HUES6 (cell line): ENCODE measurements at regions not wholly inside any gene's neighbourhood (a gene's known extent, or its start where the extent isn't known, plus 50 kb on each side); places are given as distances from the start of the nearest gene placed in this dataset.

Source experiments
- H3K27ac ChIP-seq: 2 replicates; pipeline ENCODE4 v1.7.0; 2013; ENCODE audit warnings: low read depth, mild to moderate bottlenecking, low read length, inconsistent platforms
- H3K27me3 ChIP-seq: 2 replicates; pipeline ENCODE4 v1.6.1; 2013; ENCODE audit warnings: low read length; ENCODE audit not compliant: control insufficient read depth, insufficient read depth
- H3K36me3 ChIP-seq: 2 replicates; pipeline ENCODE4 v1.6.1; 2013; ENCODE audit warnings: low read length; ENCODE audit not compliant: control insufficient read depth, insufficient read depth
- H3K4me1 ChIP-seq: 2 replicates; pipeline ENCODE4 v1.6.1; 2013; ENCODE audit warnings: low read length; ENCODE audit not compliant: control insufficient read depth, insufficient read depth
- H3K4me3 ChIP-seq: 2 replicates; pipeline ENCODE4 v1.5.1; 2013; ENCODE audit warnings: low read depth, low read length
- H3K9ac ChIP-seq: one replicate; pipeline ENCODE4 v1.6.1; 2013; ENCODE audit warnings: mild to moderate bottlenecking, low read length
- H3K9me3 ChIP-seq: 2 replicates; pipeline ENCODE4 v1.6.1; 2013; ENCODE audit warnings: low read depth, low read length; ENCODE audit not compliant: control insufficient read depth, insufficient read depth

DNA sequence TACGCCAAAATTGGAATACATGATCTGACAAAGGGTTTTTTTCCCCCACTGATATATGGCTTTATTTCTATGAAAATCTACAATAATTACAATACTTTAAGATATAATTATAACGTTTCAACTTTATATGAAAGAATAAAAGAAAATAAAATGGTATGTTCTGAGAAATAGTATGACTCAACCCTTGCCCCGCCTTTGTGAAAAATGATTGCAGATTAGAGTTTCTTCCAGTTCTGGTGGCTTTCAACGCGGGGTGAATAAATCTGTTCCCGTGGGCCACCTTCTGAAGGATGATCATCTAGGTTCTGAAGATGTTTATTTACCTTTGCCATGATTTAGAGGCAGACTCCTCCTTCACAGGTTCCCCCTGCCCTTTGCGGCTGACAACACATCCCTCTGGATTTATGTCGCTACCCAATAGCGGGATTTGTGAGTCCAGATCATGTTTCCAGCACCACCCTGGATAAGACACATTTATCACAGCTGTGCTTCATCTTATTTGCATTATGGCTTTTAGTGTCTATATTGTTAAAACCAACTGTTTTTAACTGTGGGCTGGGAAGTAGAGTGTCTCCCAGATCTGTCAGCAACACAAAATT is 607.0 kb upstream of the KIRREL3 start:
- H3K36me3 ChIP-seq, result no peaks in the 10 kb centered on the region
- H3K27me3 ChIP-seq, result no peaks in the 10 kb centered on the region
- 0 out of 2 replicates have a peak, but pooled peaks cover 6% of the 10 kb centered on the region for H3K4me1 ChIP-seq
- no peaks in the 10 kb centered on the region for H3K9me3 ChIP-seq
- H3K27ac ChIP-seq, result no peak overlapping the region
- no peak overlapping the region for H3K9ac ChIP-seq
- no peak overlapping the region for H3K4me3 ChIP-seq

DNA sequence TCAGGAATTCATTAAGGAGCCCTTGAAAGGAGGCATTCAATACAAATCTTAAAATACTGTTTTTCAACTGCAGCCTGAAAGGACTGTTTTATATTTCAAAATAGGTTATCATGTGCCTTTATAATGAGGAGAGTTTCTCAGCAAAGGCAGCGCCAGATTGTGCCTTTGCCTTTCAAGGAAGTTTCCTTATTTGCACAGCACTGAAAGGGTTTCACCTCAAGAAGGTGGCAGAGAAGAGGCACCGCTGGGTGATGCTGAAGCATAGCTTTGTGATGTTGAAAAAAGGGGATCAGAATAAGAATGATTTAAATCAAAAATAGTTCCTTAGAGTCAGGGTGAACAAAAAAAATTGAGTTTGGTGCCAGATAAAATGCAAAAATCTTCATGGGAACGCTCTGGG is 601.0 kb upstream of the KIRREL3 start:
- H3K9me3 ChIP-seq, result no peaks in the 10 kb centered on the region
- no peaks in the 10 kb centered on the region for H3K36me3 ChIP-seq
- no peaks in the 10 kb centered on the region for H3K27me3 ChIP-seq
- H3K27ac ChIP-seq, result no peak overlapping the region
- no peak overlapping the region for H3K9ac ChIP-seq
- H3K4me3 ChIP-seq, result no peak overlapping the region
- peaks cover 10% of the 10 kb centered on the region; the same call in 1 of the 2 replicates for H3K4me1 ChIP-seq

DNA sequence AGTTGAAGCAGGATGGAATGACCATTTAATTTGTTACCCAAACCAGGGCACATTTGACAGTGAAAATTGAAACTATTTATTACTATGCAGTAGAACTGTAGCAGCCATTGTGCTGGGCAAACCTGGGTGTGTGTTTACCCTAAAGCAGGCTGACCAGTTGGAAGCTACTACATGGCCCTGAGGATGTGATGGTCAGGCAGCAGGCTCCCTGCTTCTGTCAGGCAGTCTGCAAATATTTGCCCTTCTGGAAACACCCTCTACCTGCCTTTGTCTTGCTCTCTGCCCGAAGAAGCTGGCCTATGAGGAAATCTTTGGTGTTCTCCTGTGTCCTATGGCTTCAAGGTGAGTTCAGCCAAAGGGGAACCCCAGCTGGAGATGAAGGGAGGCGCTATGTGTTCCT is 600.1 kb upstream of the KIRREL3 start:
- peaks cover 10% of the 10 kb centered on the region; the same call in 1 of the 2 replicates for H3K4me1 ChIP-seq
- no peaks in the 10 kb centered on the region for H3K27me3 ChIP-seq
- no peak overlapping the region for H3K4me3 ChIP-seq
- no peak overlapping the region for H3K27ac ChIP-seq
- H3K36me3 ChIP-seq, result no peaks in the 10 kb centered on the region
- H3K9ac ChIP-seq, result no peak overlapping the region
- H3K9me3 ChIP-seq, result no peaks in the 10 kb centered on the region

DNA sequence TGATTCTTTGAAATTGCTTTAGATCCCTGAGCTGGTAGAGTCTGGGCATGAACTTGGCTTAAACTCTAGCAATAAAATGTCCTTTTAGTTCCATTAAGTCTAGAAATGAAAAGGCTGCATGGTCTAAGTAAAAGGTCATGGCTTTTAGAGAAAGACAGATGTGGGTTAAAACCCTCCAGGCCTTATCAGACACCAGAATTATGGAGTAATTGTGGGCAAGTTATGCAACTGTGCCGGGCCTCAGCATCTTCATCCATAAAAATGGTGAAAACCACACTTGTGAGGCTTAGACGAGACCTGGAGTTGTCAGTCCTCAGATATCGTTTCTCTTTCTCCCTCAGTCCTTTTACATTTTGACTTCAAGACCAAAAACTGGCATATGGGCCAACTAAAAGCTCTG is 597.9 kb upstream of the KIRREL3 start:
- H3K27me3 ChIP-seq, result no peaks in the 10 kb centered on the region
- no peaks in the 10 kb centered on the region for H3K9me3 ChIP-seq
- no peaks in the 10 kb centered on the region for H3K36me3 ChIP-seq

DNA sequence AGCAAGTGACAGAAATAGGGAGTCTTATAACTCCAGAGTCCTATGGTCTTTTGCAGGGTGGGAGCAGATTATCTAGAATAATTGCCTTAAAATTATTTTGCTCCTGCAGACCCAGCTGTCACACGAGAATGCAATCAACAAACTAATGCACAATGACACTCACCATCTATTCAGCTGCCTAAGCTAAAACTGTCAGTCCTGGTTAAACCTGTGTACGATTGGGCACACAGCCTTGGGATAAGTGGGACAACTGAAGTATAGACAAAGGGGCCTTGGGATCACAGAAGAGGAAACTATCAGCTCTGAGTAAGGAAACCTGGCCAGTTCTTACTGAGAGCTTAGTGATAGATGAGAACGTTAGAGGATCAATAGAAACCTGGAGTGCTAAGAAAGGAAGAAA is 595.9 kb upstream of the KIRREL3 start:
- Histone ChIP-seq H3K36me3 (no peaks in the 10 kb centered on the region), H3K4me1 (peaks cover 6% of the 10 kb centered on the region; the same call in 1 of the 2 replicates), H3K27ac (no peak overlapping the region), H3K9me3 (no peaks in the 10 kb centered on the region), H3K27me3 (no peaks in the 10 kb centered on the region), H3K4me3 (no peak overlapping the region), H3K9ac (no peak overlapping the region)

More for the DNA sequence above, 597.9 kb upstream of the KIRREL3 start:
- no peak overlapping the region for H3K9ac ChIP-seq
- peaks cover 10% of the 10 kb centered on the region; the same call in 1 of the 2 replicates for H3K4me1 ChIP-seq
- no peak overlapping the region for H3K27ac ChIP-seq
- H3K4me3 ChIP-seq, result no peak overlapping the region

DNA sequence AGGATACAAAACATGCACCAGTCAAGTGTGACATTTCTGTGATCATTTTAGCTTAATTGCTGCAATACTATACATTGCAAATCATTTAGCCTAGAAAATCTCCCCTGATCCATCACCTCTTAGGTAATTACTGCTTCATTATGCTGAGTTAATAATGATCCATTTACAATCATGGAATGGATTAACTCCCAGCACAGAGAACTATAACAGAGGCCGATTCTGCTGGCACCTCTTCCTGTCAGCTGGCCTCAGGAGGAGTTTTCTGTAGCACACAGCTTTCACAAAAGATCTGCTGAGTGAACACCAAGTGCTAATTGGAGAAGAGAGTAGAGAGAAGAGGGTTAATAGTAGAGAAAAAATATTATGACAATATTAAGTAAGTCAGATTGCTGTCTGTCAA is 591.8 kb upstream of the KIRREL3 start:
- Histone ChIP-seq H3K4me1 (no peaks in the 10 kb centered on the region), H3K9ac (no peak overlapping the region), H3K27ac (no peak overlapping the region), H3K27me3 (no peaks in the 10 kb centered on the region), H3K36me3 (no peaks in the 10 kb centered on the region), H3K4me3 (no peak overlapping the region), H3K9me3 (no peaks in the 10 kb centered on the region)

DNA sequence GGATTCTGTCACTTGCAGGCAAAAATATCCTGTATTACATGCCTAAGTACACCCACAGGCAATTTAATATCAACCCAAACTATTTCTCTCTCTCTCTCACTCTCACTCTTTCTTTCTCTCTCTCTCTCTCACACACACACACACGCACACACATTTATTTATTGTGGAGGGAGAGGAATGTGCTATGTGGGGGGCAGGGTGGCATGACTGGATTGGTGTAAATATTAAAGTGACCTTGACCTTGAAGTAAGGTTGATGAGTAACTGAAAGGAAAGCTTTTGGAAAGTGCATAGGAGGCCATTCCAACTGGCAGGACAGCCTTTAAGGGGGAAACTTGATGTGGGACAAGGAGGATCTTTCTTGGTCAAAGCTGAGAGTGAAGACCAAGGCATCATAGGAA is 589.7 kb upstream of the KIRREL3 start:
- no peak overlapping the region for H3K27ac ChIP-seq
- no peaks in the 10 kb centered on the region for H3K36me3 ChIP-seq
- H3K9me3 ChIP-seq, result no peaks in the 10 kb centered on the region
- H3K4me1 ChIP-seq, result no peaks in the 10 kb centered on the region
- H3K4me3 ChIP-seq, result no peak overlapping the region
- H3K9ac ChIP-seq, result no peak overlapping the region
- no peaks in the 10 kb centered on the region for H3K27me3 ChIP-seq

DNA sequence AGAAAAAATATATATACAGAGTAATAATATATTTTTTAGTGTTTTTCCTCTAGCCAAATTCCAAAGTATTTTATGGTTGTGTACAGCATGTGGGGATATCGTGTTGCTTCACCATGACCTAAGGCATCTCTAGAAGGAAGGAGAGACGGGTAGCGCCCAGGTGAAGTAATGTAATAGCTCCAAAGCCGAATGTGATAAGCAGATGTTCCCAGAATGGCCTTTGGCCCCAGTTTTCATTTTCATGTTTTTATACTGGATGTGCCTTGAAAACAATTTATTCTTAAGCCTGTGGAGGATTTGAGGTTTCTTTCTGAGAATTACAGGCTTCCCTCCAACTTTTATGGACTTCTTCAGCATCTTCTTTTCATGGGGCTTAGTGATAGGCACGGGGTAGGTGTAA is 587.9 kb upstream of the KIRREL3 start:
- no peaks in the 10 kb centered on the region for H3K27me3 ChIP-seq
- no peaks in the 10 kb centered on the region for H3K9me3 ChIP-seq
- H3K9ac ChIP-seq, result no peak overlapping the region
- no peaks in the 10 kb centered on the region for H3K36me3 ChIP-seq
- H3K27ac ChIP-seq, result no peak overlapping the region
- no peaks in the 10 kb centered on the region for H3K4me1 ChIP-seq
- no peak overlapping the region for H3K4me3 ChIP-seq

DNA sequence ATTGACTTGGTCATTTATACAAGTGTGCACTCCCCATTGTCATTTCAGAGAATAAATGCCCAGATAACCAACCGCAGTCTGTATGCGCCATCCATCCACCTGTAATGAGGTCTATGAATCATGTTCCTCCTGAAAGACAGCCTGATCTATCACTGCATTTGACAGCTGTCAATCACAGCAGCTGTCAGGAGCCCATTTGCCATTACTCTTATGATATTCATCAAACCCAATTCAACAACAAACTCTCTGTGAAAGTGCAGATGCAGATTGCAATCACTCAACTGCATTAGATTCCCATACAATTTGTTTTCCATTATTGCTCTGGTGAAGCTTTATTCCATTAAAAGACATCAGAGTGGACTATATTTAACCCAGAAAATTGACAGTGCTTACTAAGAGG is 586.9 kb upstream of the KIRREL3 start:
- no peaks in the 10 kb centered on the region for H3K9me3 ChIP-seq
- H3K4me1 ChIP-seq, result no peaks in the 10 kb centered on the region
- no peaks in the 10 kb centered on the region for H3K27me3 ChIP-seq
- no peaks in the 10 kb centered on the region for H3K36me3 ChIP-seq
- no peak overlapping the region for H3K9ac ChIP-seq
- H3K27ac ChIP-seq, result no peak overlapping the region
- H3K4me3 ChIP-seq, result no peak overlapping the region

DNA sequence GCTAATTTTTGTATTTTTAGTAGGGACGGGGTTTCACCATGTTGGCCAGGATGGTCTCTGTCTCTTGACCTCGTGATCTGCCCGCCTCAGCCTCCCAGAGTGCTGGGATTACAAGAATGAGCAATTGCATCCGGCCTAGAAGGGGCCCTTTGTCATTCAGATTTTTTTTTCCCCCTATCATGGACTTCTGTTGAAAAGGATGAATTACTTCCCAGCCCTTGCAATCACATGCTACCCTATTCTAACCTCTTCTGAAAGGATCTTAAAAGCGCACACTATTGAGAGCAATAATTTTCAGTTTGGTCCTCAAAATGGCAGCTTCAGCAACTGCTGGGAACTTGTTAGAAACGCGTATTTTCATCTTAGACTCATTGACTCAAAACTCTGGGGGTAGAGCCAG is 575.6 kb upstream of the KIRREL3 start:
- no peak overlapping the region for H3K9ac ChIP-seq
- peaks cover 9% of the 10 kb centered on the region for H3K4me1 ChIP-seq
- H3K27ac ChIP-seq, result no peak overlapping the region
- H3K9me3 ChIP-seq, result no peaks in the 10 kb centered on the region
- H3K4me3 ChIP-seq, result no peak overlapping the region
- no peaks in the 10 kb centered on the region for H3K36me3 ChIP-seq
- no peaks in the 10 kb centered on the region for H3K27me3 ChIP-seq

DNA sequence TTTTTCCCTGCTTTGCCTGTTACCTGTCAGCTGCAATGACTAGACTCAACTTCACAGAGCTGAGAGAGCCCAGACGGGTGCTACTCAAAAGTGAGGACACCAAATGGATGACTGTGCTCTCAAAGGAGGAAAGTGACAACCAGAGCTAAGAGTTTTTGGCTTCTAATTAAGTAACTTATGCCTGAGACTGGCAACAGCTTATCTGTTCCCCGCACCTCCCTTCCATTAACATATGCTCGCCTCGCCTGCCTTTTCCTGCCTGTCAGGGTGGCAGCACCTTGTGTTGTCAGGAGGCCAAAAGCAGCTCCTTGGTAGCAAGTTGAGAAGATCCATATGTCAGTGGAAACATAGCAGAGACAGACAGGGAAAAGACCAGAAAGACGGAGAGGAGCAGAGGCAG is 573.9 kb upstream of the KIRREL3 start:
- Histone ChIP-seq H3K4me3 (no peak overlapping the region), H3K4me1 (peaks cover 9% of the 10 kb centered on the region)

DNA sequence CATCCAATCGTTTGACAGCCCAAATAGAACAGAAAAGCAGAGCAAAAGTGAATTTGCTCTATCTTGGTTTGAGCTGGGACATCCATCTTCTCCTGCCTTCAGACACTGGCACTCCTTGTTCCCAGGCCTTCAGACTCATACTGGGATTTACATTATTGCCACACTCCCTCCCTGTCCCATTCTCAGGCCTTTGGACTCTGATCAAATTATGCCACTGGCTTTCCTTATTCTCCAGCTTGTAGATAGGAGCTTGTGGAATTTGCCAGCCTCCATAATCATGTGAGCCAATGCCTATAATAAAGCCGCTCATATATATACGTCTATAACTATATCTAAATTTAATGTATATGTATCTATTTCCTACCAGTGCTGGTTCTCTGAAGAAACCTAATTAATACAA is 568.3 kb upstream of the KIRREL3 start:
- Histone ChIP-seq H3K36me3 (no peaks in the 10 kb centered on the region), H3K4me1 (peaks cover 15% of the 10 kb centered on the region), H3K27ac (no peak overlapping the region), H3K27me3 (no peaks in the 10 kb centered on the region), H3K9ac (no peak overlapping the region), H3K9me3 (no peaks in the 10 kb centered on the region), H3K4me3 (no peak overlapping the region)

More for the DNA sequence above, 573.9 kb upstream of the KIRREL3 start:
- no peaks in the 10 kb centered on the region for H3K36me3 ChIP-seq
- H3K27ac ChIP-seq, result no peak overlapping the region
- H3K9ac ChIP-seq, result no peak overlapping the region
- no peaks in the 10 kb centered on the region for H3K9me3 ChIP-seq
- no peaks in the 10 kb centered on the region for H3K27me3 ChIP-seq
